Islet precursor cell (in vitro differentiated cells): ENCODE measurements at regions not wholly inside any gene's neighbourhood (a gene's known extent, or its start where the extent isn't known, plus 50 kb on each side); places are given as distances from the start of the nearest gene placed in this dataset.
"Not testable (repeated sequence)": the region's sequence is repeated elsewhere in the genome, so short reads cannot be mapped to it uniquely, and the experiment has no call there.

Experiments used
- DNase-seq: peaks from one replicate; pipeline ENCODE4 v3.0.0-alpha.2; 2018

- DNase-seq = peak; percentile 55
Measured at GRCh38 chr13:54415753-54416366, 1387.2 kb downstream of the OLFM4 start.

- DNase-seq = not testable (repeated sequence)
Measured at GRCh38 chr13:54422946-54423345, 1394.3 kb downstream of the OLFM4 start.

GRCh38 chr13:54424344-54424743, 1395.7 kb downstream of the OLFM4 start:
- DNase-seq = no peak

- DNase-seq = no peak
Measured at GRCh38 chr13:54433493-54434206, 1405.0 kb downstream of the OLFM4 start.

GRCh38 chr13:54440853-54441400, 1412.3 kb downstream of the OLFM4 start:
- DNase-seq = not testable (repeated sequence)

GRCh38 chr13:54445453-54445852, 1416.8 kb downstream of the OLFM4 start:
- no peak for DNase-seq

GRCh38 chr13:54445865-54446264, 1417.3 kb downstream of the OLFM4 start:
- no peak for DNase-seq

- no peak for DNase-seq
Measured at GRCh38 chr13:54449922-54450321, 1421.3 kb downstream of the OLFM4 start.

GRCh38 chr13:54484166-54484565, 1455.6 kb downstream of the OLFM4 start:
- DNase-seq = no peak

GRCh38 chr13:54486421-54487166, 1458.0 kb downstream of the OLFM4 start:
- DNase-seq = no peak

- DNase-seq = no peak
Measured at GRCh38 chr13:54489359-54489758, 1460.7 kb downstream of the OLFM4 start.

GRCh38 chr13:54492995-54493394, 1464.4 kb downstream of the OLFM4 start:
- DNase-seq = no peak

- no peak for DNase-seq
Measured at GRCh38 chr13:54511366-54511765, 1482.8 kb downstream of the OLFM4 start.

GRCh38 chr13:54513254-54513653, 1484.6 kb downstream of the OLFM4 start:
- no peak for DNase-seq

GRCh38 chr13:54536112-54536511, 1507.5 kb downstream of the OLFM4 start:
- DNase-seq = no peak

GRCh38 chr13:54563286-54563685, 1534.7 kb downstream of the OLFM4 start:
- DNase-seq = no peak

GRCh38 chr13:54572037-54572436, 1543.4 kb downstream of the OLFM4 start:
- DNase-seq = not testable (repeated sequence)

- no peak for DNase-seq
Measured at GRCh38 chr13:54573186-54573585, 1544.6 kb downstream of the OLFM4 start.

GRCh38 chr13:54574791-54575190, 1546.2 kb downstream of the OLFM4 start:
- no peak for DNase-seq

GRCh38 chr13:54591540-54591939, 1562.9 kb downstream of the OLFM4 start:
- DNase-seq = no peak

GRCh38 chr13:54592201-54592600, 1563.6 kb downstream of the OLFM4 start:
- DNase-seq = no peak

- no peak for DNase-seq
Measured at GRCh38 chr13:54593504-54593903, 1564.9 kb downstream of the OLFM4 start.

- DNase-seq = no peak
Measured at GRCh38 chr13:54597540-54598088, 1569.0 kb downstream of the OLFM4 start.
